ENCODE measurements at regions not wholly inside any gene's neighbourhood (a gene's known extent, or its start where the extent isn't known, plus 50 kb on each side); places are given as distances from the start of the nearest gene placed in this dataset.

GRCh38 chr6:112801468-112802080 lies 454.4 kb downstream of the RFPL4B start:
- POLR2A ChIA-PET: no interaction called here
- CTCF ChIA-PET: no interaction called here

GRCh38 chr6:112802144-112802543 lies 455.0 kb downstream of the RFPL4B start:
- H3K36me3 ChIP-seq (ENCODE audit: control insufficient read depth, insufficient read depth, low read length): no peaks in the 10 kb centered on the region
- H3K27me3 ChIP-seq (ENCODE audit: control insufficient read depth, insufficient read depth, low read length): no peaks in the 10 kb centered on the region
- H3K4me3 ChIP-seq (ENCODE audit: low read depth, low read length): no peak overlapping the region
- ChIA-PET CTCF (no interaction called here), POLR2A (interaction anchor here (0.6 kb wide), 1 partner anchor 1011 kb away, joined by 5 read pairs; no protein-coding TSS in a partner anchor)
- DNase-seq (ENCODE audit: low read depth): peak; percentile 84
- no peak for TF ChIP-seq CTCF (IDR thresholded peaks at IDR 0.05; ENCODE audit: insufficient read depth, low read depth, low read length)

More at GRCh38 chr6:112801468-112802080, 454.4 kb downstream of the RFPL4B start:
- no peaks in the 10 kb centered on the region for H3K27me3 ChIP-seq (ENCODE audit: control insufficient read depth, insufficient read depth, low read length)
- no peak overlapping the region for H3K4me3 ChIP-seq (ENCODE audit: low read depth, low read length)
- no peak for DNase-seq (ENCODE audit: low read depth)
- H3K36me3 ChIP-seq (ENCODE audit: control insufficient read depth, insufficient read depth, low read length): no peaks in the 10 kb centered on the region
- no peak for TF ChIP-seq CTCF (IDR thresholded peaks at IDR 0.05; ENCODE audit: insufficient read depth, low read depth, low read length)

GRCh38 chr6:112804638-112805330 lies 457.7 kb downstream of the RFPL4B start:
- H3K36me3 ChIP-seq (ENCODE audit: control insufficient read depth, insufficient read depth, low read length): no peaks in the 10 kb centered on the region
- no peaks in the 10 kb centered on the region for H3K27me3 ChIP-seq (ENCODE audit: control insufficient read depth, insufficient read depth, low read length)
- no peak overlapping the region for H3K4me3 ChIP-seq (ENCODE audit: low read depth, low read length)
- ChIA-PET CTCF (no interaction called here), POLR2A (no interaction called here)
- DNase-seq (ENCODE audit: low read depth): no peak
- TF ChIP-seq CTCF (IDR thresholded peaks at IDR 0.05; ENCODE audit: insufficient read depth, low read depth, low read length): no peak

- ChIA-PET POLR2A (no interaction called here), CTCF (interaction anchor here (0.7 kb wide), 1 partner anchor 316 kb away, joined by 3 read pairs; no protein-coding TSS in a partner anchor)
- H3K27me3 ChIP-seq (ENCODE audit: control insufficient read depth, insufficient read depth, low read length): no peaks in the 10 kb centered on the region
- no peak for TF ChIP-seq CTCF (IDR thresholded peaks at IDR 0.05; ENCODE audit: insufficient read depth, low read depth, low read length)
- no peaks in the 10 kb centered on the region for H3K36me3 ChIP-seq (ENCODE audit: control insufficient read depth, insufficient read depth, low read length)
- H3K4me3 ChIP-seq (ENCODE audit: low read depth, low read length): no peak overlapping the region
- DNase-seq (ENCODE audit: low read depth): no peak
These were observed 459.2 kb downstream of the RFPL4B start for GRCh38 chr6:112806163-112806865.

- POLR2A ChIA-PET: no interaction called here
- no peak for DNase-seq (ENCODE audit: low read depth)
- CTCF ChIA-PET: no interaction called here
- no peak for TF ChIP-seq CTCF (IDR thresholded peaks at IDR 0.05; ENCODE audit: insufficient read depth, low read depth, low read length)
- no peak overlapping the region for H3K4me3 ChIP-seq (ENCODE audit: low read depth, low read length)
- no peaks in the 10 kb centered on the region for H3K27me3 ChIP-seq (ENCODE audit: control insufficient read depth, insufficient read depth, low read length)
- H3K36me3 ChIP-seq (ENCODE audit: control insufficient read depth, insufficient read depth, low read length): no peaks in the 10 kb centered on the region
These were observed 474.3 kb downstream of the RFPL4B start for GRCh38 chr6:112821476-112821875.

Measured in BJ (cell line).